Right cardiac atrium (tissue), 5 donors: ENCODE measurements at regions not wholly inside any gene's neighbourhood (a gene's known extent, or its start where the extent isn't known, plus 50 kb on each side); places are given as distances from the start of the nearest gene placed in this dataset.

Source experiments
- ATAC-seq, 2 donors: fragments of 200-7000 bp; cut with Tn5 transposase; one replicate each; pipeline versions ENCODE4 v1.8.0 to v1.9.1; 2020; ENCODE audit warnings: moderate library complexity in 2 of 2, mild to moderate bottlenecking in 1 of 2
- DNase-seq, 3 donors: peaks; one replicate each; pipeline ENCODE4 v3.0.0-alpha.2; 2020
- H3K27ac ChIP-seq: one replicate; pipeline ENCODE4 v1.5.1; 2013; ENCODE audit warnings: mild to moderate bottlenecking, low read length, control low read depth, moderate library complexity
- H3K27me3 ChIP-seq: one replicate; pipeline ENCODE4 v1.6.1; 2013; ENCODE audit not compliant: control insufficient read depth, insufficient read depth
- H3K4me1 ChIP-seq: one replicate; pipeline ENCODE4 v1.6.1; 2013; ENCODE audit warnings: low read length; ENCODE audit not compliant: control insufficient read depth, insufficient read depth
- H3K4me3 ChIP-seq: one replicate; pipeline ENCODE4 v1.5.1; 2013; ENCODE audit warnings: low read length, control low read depth
- H3K9me3 ChIP-seq: one replicate; pipeline ENCODE4 v1.6.1; 2013; ENCODE audit warnings: low read length; ENCODE audit not compliant: control insufficient read depth
- WGBS: extraction: QIAGEN DNeasy Blood & Tissue Kit; methylation state at CpG from one replicate; pipeline ENCODE4 v1.1.7; 2013; 5-methylcytosine and 5-hydroxymethylcytosine counted together
- intact Hi-C, 4 donors: fragments of 100-400 bp; cut with DNase I; formaldehyde crosslinking; loops; one replicate each; pipeline versions ENCODE4 v1.11.0 to v1.14.0; 2022 to 2023
- donor health status: healthy with polysubstance abuse.
- donor health status: DM: no; HTN: yes; CAD: no.
- donor health status: DM: no; HTN: no; CAD: no.
- donor health status: DM: no; HTN: yes; CAD: no; lungs with severe emphysema.
- donor health status: DM: yes; HTN: yes; CAD: no.

GRCh38 chr6:40860443-40860842 lies 178.6 kb downstream of the UNC5CL start:
- no peak for DNase-seq
- ATAC-seq = no peak
- Histone ChIP-seq H3K4me1 (no peaks in the 10 kb centered on the region), H3K9me3 (no peaks in the 10 kb centered on the region), H3K4me3 (no peak overlapping the region), H3K27me3 (no peaks in the 10 kb centered on the region), H3K27ac (no peak overlapping the region)
- intact Hi-C loops = no loop called here
- WGBS = 76% methylated on average over 2 of the region's 2 CpGs

GRCh38 chr6:40856271-40856670 lies 182.8 kb downstream of the UNC5CL start:
- H3K27me3 ChIP-seq = no peaks in the 10 kb centered on the region
- DNase-seq (no peak), ATAC-seq (no peak)
- no peaks in the 10 kb centered on the region for H3K9me3 ChIP-seq
- H3K4me1 ChIP-seq = no peaks in the 10 kb centered on the region
- WGBS = 64% methylated on average over 2 of the region's 2 CpGs
- intact Hi-C loops = no loop called here
- H3K4me3 ChIP-seq = no peak overlapping the region
- no peak overlapping the region for H3K27ac ChIP-seq

- WGBS = 61% methylated on average over 10 of the region's 10 CpGs
- no peak overlapping the region for H3K4me3 ChIP-seq
- no peaks in the 10 kb centered on the region for H3K9me3 ChIP-seq
- DNase-seq (no peak), ATAC-seq (no peak)
- no peaks in the 10 kb centered on the region for H3K27me3 ChIP-seq
- no peaks in the 10 kb centered on the region for H3K4me1 ChIP-seq
- H3K27ac ChIP-seq = no peak overlapping the region
- intact Hi-C loops = no loop called here
Observed at GRCh38 chr6:40855168-40855880, 183.7 kb downstream of the UNC5CL start.

GRCh38 chr6:40854592-40854991 lies 184.4 kb downstream of the UNC5CL start:
- intact Hi-C loops = no loop called here
- Histone ChIP-seq H3K27me3 (no peaks in the 10 kb centered on the region), H3K4me3 (no peak overlapping the region), H3K27ac (no peak overlapping the region), H3K4me1 (no peaks in the 10 kb centered on the region), H3K9me3 (no peaks in the 10 kb centered on the region)
- ATAC-seq (no peak), DNase-seq (no peak)

- WGBS = 33% methylated on average over 6 of the region's 6 CpGs
- ATAC-seq = peak in 1 of 2 donors; percentile 10
- DNase-seq = no peak
- Histone ChIP-seq H3K4me1 (no peaks in the 10 kb centered on the region), H3K4me3 (no peak overlapping the region), H3K27me3 (no peaks in the 10 kb centered on the region), H3K9me3 (no peaks in the 10 kb centered on the region), H3K27ac (no peak overlapping the region)
- intact Hi-C loops = no loop called here
Observed at GRCh38 chr6:40852779-40853373, 186.1 kb downstream of the UNC5CL start.

- ATAC-seq (no peak), DNase-seq (no peak)
- Histone ChIP-seq H3K27me3 (no peaks in the 10 kb centered on the region), H3K4me3 (no peak overlapping the region), H3K9me3 (no peaks in the 10 kb centered on the region), H3K27ac (no peak overlapping the region), H3K4me1 (no peaks in the 10 kb centered on the region)
- 63% methylated on average over 3 of the region's 3 CpGs for WGBS
- intact Hi-C loops = no loop called here
Observed at GRCh38 chr6:40849546-40849945, 189.5 kb downstream of the UNC5CL start.

- ATAC-seq = no peak
- WGBS = 54% methylated on average over 4 of the region's 4 CpGs
- no peaks in the 10 kb centered on the region for H3K4me1 ChIP-seq
- H3K9me3 ChIP-seq = no peaks in the 10 kb centered on the region
- no peaks in the 10 kb centered on the region for H3K27me3 ChIP-seq
- intact Hi-C loops = no loop called here
- no peak overlapping the region for H3K4me3 ChIP-seq
- no peak overlapping the region for H3K27ac ChIP-seq
- no peak for DNase-seq
Observed at GRCh38 chr6:40848868-40849514, 190.0 kb downstream of the UNC5CL start.

GRCh38 chr6:40848038-40848437 lies 191.0 kb downstream of the UNC5CL start:
- no peak overlapping the region for H3K4me3 ChIP-seq
- DNase-seq = no peak
- WGBS = 77% methylated on average over 5 of the region's 5 CpGs
- no peaks in the 10 kb centered on the region for H3K4me1 ChIP-seq
- H3K27me3 ChIP-seq = no peaks in the 10 kb centered on the region
- intact Hi-C loops = no loop called here
- no peaks in the 10 kb centered on the region for H3K9me3 ChIP-seq
- no peak overlapping the region for H3K27ac ChIP-seq
- no peak for ATAC-seq

- Histone ChIP-seq H3K9me3 (no peaks in the 10 kb centered on the region), H3K27me3 (no peaks in the 10 kb centered on the region), H3K4me3 (no peak overlapping the region), H3K27ac (no peak overlapping the region), H3K4me1 (no peaks in the 10 kb centered on the region)
- ATAC-seq (peak; percentile 28 to 50), DNase-seq (peak in 2 of 3 donors; percentile 18 to 62)
- intact Hi-C loops = no loop called here
- WGBS = 39% methylated on average over 2 of the region's 2 CpGs
Observed at GRCh38 chr6:40845553-40845952, 193.5 kb downstream of the UNC5CL start.

- DNase-seq = no peak
- Histone ChIP-seq H3K9me3 (no peaks in the 10 kb centered on the region), H3K27me3 (peaks cover 1% of the 10 kb centered on the region), H3K27ac (no peak overlapping the region), H3K4me3 (no peak overlapping the region), H3K4me1 (no peaks in the 10 kb centered on the region)
- 30% methylated on average over 1 of the region's 1 CpG for WGBS
- intact Hi-C loops = no loop called here
- ATAC-seq = no peak
Observed at GRCh38 chr6:40844246-40844645, 194.8 kb downstream of the UNC5CL start.

GRCh38 chr6:40841721-40842120 lies 197.3 kb downstream of the UNC5CL start:
- H3K4me3 ChIP-seq = no peak overlapping the region
- WGBS = 95% methylated on average over 2 of the region's 2 CpGs
- no peaks in the 10 kb centered on the region for H3K9me3 ChIP-seq
- intact Hi-C loops = no loop called here
- DNase-seq = no peak
- H3K27me3 ChIP-seq = peaks cover 2% of the 10 kb centered on the region
- H3K27ac ChIP-seq = no peak overlapping the region
- ATAC-seq = no peak
- H3K4me1 ChIP-seq = no peaks in the 10 kb centered on the region
